ENCODE measurements at regions not wholly inside any gene's neighbourhood (a gene's known extent, or its start where the extent isn't known, plus 50 kb on each side); places are given as distances from the start of the nearest gene placed in this dataset.

- no peak for DNase-seq
Measured at GRCh38 chr7:16212610-16213009, 208.7 kb downstream of the CRPPA start.

- no peak for DNase-seq
Measured at GRCh38 chr7:16212032-16212431, 209.3 kb downstream of the CRPPA start.

- DNase-seq: no peak
Measured at GRCh38 chr7:16211402-16211925, 209.9 kb downstream of the CRPPA start.

GRCh38 chr7:16210171-16210570, 211.2 kb downstream of the CRPPA start:
- no peak for DNase-seq

- no peak for DNase-seq
Measured at GRCh38 chr7:16207321-16207720, 214.0 kb downstream of the CRPPA start.

GRCh38 chr7:16205466-16205865, 215.9 kb downstream of the CRPPA start:
- DNase-seq: no peak

- no peak for DNase-seq
Measured at GRCh38 chr7:16204953-16205352, 216.4 kb downstream of the CRPPA start.

GRCh38 chr7:16203065-16203464, 218.3 kb downstream of the CRPPA start:
- no peak for DNase-seq

GRCh38 chr7:16202303-16202702, 219.0 kb downstream of the CRPPA start:
- DNase-seq: no peak

- no peak for DNase-seq
Measured at GRCh38 chr7:16200591-16200990, 220.7 kb downstream of the CRPPA start.

- no peak for DNase-seq
Measured at GRCh38 chr7:16193631-16194030, 227.7 kb downstream of the CRPPA start.

GRCh38 chr7:16189026-16189715, 232.2 kb downstream of the CRPPA start:
- no peak for DNase-seq

GRCh38 chr7:16187131-16187530, 234.2 kb downstream of the CRPPA start:
- DNase-seq: no peak

- no peak for DNase-seq
Measured at GRCh38 chr7:16178585-16178984, 242.8 kb downstream of the CRPPA start.

- DNase-seq: no peak
Measured at GRCh38 chr7:16178092-16178491, 243.2 kb downstream of the CRPPA start.

- no peak for DNase-seq
Measured at GRCh38 chr7:16174253-16174652, 247.1 kb downstream of the CRPPA start.

GRCh38 chr7:16172366-16172765, 249.0 kb downstream of the CRPPA start:
- DNase-seq: no peak

GRCh38 chr7:16171928-16172327, 249.4 kb downstream of the CRPPA start:
- no peak for DNase-seq

- DNase-seq: no peak
Measured at GRCh38 chr7:16170671-16171070, 250.7 kb downstream of the CRPPA start.

- no peak for DNase-seq
Measured at GRCh38 chr7:16169537-16169936, 251.8 kb downstream of the CRPPA start.

- no peak for DNase-seq
Measured at GRCh38 chr7:16167526-16167925, 253.8 kb downstream of the CRPPA start.

- DNase-seq: no peak
Measured at GRCh38 chr7:16144361-16144760, 277.0 kb downstream of the CRPPA start.

- no peak for DNase-seq
Measured at GRCh38 chr7:16137944-16138343, 283.4 kb downstream of the CRPPA start.

GRCh38 chr7:16136896-16137295, 284.4 kb downstream of the CRPPA start:
- DNase-seq: no peak

GRCh38 chr7:16135658-16136057, 285.7 kb downstream of the CRPPA start:
- no peak for DNase-seq
